HG02938 (cell line): ENCODE measurements at regions not wholly inside any gene's neighbourhood (a gene's known extent, or its start where the extent isn't known, plus 50 kb on each side); places are given as distances from the start of the nearest gene placed in this dataset.

Experiments
- ATAC-seq: cut with Tn5 transposase; IDR thresholded peaks from one replicate; pipeline ENCODE4 v1.9.1; 2021; ENCODE audit warnings: mild to moderate bottlenecking, moderate library complexity; ENCODE audit not compliant: unreplicated experiment

DNA sequence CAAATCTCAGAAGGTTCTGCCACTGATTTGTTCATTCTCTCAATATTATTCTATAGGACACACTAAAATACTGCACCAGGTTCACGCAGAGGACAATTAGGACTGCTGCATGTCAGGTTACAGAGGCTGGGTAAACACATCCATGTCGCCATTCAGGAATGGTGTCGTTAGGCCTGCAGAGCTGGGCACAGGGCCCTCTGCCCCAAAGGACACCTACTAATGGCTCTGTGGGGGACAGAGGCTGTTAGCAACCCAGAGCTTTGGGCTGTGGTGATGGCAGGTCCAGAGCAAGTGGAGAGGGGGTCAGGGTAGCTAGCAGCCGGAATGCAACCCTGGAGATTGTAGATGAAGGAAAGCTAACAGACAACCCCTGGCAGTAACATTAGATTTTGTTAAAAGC, 115.9 kb downstream of the TTC32 start:
- ATAC-seq: no peak

DNA sequence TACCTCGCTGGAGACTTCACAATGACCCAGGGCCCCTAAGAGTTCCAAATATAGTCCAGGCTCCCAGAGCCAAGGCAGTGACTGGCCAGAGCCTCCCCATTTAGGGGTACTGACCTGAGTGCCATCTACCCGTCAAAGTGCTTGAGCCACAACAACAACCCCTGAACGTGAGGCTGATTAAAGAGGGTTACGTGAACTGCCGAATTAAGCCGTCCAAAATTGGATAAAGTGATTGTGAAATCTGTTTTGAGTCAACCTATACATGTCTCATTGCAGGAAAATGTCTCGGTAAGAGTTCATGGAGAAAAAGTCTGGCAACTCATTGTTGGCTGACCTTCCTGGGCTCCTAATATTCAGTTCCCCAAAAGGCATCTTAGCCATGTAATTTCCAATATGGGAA, 116.3 kb downstream of the TTC32 start:
- no peak for ATAC-seq

GRCh38 chr2:19784456-19784855, 117.3 kb downstream of the TTC32 start:
- ATAC-seq: no peak

GRCh38 chr2:19783935-19784334, 117.8 kb downstream of the TTC32 start:
- ATAC-seq: no peak

GRCh38 chr2:19776941-19777514, 124.8 kb downstream of the TTC32 start:
- no peak for ATAC-seq

DNA sequence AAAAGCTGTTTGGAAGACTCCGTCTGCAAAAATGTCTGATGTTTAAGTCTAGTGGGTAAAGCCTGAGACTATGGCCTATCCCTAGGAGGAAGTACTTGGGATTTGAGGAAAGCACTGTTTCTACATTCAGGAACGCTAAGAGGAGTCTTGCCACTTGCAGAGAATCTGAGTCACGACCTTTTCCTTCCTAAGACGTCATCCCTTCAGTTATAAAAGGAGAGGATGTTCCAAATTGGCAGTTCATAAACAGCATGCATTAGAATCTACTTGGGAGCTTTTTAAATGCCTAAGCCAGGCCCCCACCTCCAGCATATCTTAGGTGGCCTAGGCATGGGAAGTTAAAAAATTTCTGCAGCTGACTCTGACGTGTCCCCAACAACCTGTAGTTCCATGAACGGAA, 125.9 kb downstream of the TTC32 start:
- no peak for ATAC-seq

DNA sequence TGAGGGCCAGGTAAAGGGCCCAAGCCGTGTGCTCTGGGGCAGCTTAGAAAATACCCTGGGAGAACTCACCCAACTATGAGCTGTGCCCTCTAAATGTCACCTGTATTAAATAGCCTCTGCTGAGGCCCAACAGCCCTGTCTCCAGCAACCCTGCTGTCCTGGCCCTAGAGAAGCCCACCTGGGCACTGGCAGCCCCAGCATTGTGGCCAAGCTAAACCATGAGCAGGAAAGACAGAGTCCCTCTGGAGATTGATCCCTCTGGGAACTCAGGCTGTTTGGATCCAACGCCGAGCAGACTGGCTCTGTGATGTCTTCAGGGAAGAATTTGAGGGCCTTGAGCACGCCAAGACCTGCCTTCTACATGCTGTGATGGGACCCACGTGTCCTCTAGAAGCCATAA, 126.5 kb downstream of the TTC32 start:
- no peak for ATAC-seq

GRCh38 chr2:19774805-19775176, 127.0 kb downstream of the TTC32 start:
- ATAC-seq: no peak

DNA sequence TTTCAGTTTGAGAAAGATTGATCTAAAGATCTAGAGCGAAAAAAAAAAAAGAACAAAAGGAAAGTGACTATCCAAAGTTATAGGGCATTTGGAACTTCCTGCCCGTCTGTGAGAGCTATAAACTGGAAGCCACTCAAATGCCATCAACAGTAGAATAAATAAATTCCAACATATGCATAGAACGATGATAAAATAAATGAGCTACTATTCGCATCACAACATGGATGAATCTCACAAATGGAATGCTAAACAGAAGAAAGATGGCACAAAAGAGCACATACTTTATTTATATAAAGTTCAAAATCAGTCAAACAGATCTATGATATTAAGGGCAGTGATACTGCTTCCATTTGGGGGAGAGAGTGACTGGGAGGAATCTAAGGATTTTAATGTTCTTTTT, 128.8 kb downstream of the TTC32 start:
- ATAC-seq: no peak

DNA sequence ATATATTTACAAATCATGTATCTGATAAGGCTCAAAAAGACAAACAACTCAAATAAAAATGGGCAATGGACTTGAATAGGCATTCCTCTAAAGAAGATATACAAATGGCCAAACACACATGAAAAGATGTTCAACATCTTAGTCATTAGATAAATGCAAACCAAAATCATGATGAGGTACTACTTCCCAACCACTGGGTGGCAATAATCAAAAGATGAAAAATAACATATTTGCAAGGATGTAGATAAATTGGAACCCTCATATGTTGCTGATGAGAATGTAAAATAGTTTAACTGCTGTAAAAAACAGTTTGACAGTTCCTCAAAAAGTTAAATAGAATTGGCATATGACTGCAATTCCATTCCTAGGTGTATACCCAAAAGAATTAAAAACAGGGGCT, 132.3 kb downstream of the TTC32 start:
- no peak for ATAC-seq

GRCh38 chr2:19767899-19768298, 133.9 kb downstream of the TTC32 start:
- ATAC-seq: no peak

- ATAC-seq: no peak
Measured at GRCh38 chr2:19764998-19765397, 136.8 kb downstream of the TTC32 start.

DNA sequence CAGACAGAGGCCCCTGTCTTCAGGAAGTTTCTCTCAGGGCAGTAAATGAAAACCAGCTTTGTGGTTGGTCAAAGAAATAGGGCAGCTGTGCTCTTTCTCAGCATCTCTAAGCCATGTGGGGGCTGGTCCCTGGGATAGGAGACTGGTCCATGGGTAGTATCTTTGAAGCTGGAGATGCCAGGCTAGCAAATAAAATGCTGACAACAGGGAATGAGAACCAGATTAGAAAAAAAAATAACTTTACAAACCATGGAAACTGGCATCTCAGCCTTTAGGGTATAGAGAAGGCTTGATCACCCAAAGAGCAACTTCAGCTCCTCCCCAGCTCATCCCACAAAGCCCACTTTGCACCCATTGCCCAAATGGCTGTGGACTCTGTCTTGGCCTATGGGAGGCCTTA, 138.1 kb downstream of the TTC32 start:
- ATAC-seq: no peak

GRCh38 chr2:19762959-19763605, 138.7 kb downstream of the TTC32 start:
- no peak for ATAC-seq

- no peak for ATAC-seq
Measured at GRCh38 chr2:19762142-19762541, 139.6 kb downstream of the TTC32 start.

GRCh38 chr2:19759880-19760279, 141.9 kb downstream of the TTC32 start:
- no peak for ATAC-seq

DNA sequence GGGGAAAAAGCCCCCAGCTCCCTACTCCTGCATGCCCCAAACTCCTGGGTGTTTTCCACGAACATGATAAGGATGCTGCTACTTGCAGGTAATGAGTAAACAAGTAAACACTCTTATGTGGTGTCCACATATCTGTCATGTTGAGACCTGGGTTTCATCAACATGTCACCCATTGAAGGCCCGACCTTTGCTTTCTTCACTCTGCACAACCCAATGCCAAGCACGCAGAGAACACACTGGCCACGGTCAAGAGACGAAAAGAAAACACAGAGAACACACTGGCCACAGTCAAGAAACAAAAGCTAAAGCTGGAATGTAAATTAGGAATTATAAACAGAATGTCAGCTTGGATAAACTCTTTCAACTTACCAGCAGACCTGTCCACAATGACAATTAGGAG, 143.1 kb downstream of the TTC32 start:
- no peak for ATAC-seq

GRCh38 chr2:19757586-19757985, 144.2 kb downstream of the TTC32 start:
- ATAC-seq: no peak

DNA sequence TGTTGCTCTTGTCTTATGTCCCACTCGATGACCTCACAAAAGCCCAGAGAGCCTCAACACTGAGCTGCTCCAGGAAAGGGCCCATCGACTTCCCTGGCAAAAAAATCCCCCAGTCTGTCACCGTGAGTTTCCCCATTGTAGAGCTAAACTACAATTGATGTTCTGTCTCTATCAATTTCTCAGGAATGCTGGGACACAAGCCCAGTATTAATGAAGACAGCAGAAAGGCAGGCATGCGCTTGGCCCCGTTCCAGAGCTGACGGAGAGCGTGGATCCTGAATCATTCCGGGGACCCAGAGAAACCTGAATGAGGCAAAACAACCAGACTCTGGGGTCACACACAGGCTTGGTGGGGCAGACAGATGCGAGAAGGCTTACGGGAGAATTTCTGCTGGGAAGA, 146.9 kb downstream of the TTC32 start:
- ATAC-seq: no peak

GRCh38 chr2:19753818-19754217, 148.0 kb downstream of the TTC32 start:
- ATAC-seq: no peak

- ATAC-seq: no peak
Measured at GRCh38 chr2:19753314-19753713, 148.5 kb downstream of the TTC32 start.

- ATAC-seq: no peak
Measured at GRCh38 chr2:19752500-19752899, 149.3 kb downstream of the TTC32 start.

- ATAC-seq: no peak
Measured at GRCh38 chr2:19751631-19752030, 150.2 kb downstream of the TTC32 start.
